Fibroblast of skin of right quadriceps (primary cell): ENCODE measurements at regions not wholly inside any gene's neighbourhood (a gene's known extent, or its start where the extent isn't known, plus 50 kb on each side); places are given as distances from the start of the nearest gene placed in this dataset.
"Not testable (repeated sequence)": the region's sequence is repeated elsewhere in the genome, so short reads cannot be mapped to it uniquely, and the experiment has no call there.

Experiments
- DNase-seq: peaks from one replicate; pipeline ENCODE4 v3.0.0-alpha.2; 2013

DNA sequence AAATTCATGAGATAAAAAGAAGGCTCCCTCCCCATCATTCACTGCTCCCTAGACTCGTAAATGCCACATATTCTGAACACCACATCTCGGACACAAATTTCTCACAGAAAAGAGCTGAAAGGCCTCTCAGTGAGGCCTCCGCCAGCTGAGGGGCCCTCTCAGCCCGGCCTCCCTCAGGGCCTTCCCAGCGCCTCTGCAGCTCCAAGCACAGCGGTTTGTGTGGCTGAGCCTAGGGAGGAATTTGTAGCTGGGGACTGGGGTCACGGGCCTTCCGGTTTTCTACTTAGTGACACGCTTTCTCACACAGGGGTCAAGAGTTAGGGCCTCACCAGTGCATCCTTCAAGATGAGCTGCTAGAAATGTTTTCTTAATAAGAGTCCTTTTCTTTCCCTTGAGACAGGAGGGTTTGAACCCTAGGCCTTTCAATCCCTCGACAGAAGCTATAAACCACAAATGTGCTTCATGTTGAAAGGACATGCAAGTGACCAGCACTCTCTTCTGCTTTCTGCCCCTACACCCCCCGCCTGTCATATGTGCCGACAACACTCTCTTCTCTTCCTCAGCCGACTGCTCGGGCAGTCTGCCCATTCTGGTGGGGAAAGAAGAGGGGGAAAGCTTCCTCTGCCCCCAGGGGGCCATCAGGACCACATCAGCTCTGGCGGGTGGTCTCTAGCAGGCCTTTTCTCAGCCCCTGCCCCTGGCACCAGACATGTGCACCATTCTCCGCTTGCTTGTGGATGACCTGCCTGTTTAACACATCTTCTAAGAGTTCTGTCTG lies 104.9 kb downstream of the CHIC2 start:
- no peak for DNase-seq

DNA sequence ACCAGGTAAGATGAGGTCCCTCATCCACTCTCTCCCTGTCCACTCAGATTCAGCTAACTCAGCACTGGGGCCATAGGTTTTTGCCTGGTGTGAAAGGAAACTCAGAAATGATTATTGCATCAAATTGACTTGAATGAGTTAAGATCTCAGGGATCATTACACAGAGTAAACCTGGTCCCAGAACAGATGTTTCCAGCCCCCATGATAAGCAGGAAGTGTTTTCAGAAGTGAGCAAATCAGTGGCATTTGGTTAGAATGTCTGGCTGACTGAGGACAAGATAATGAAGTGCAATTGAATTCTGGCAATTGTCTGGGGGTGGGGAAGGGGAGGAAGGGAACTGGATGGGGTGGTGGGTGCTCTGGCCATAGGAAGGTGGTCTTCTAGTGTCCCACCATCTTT lies 108.0 kb downstream of the CHIC2 start:
- DNase-seq = no peak

DNA sequence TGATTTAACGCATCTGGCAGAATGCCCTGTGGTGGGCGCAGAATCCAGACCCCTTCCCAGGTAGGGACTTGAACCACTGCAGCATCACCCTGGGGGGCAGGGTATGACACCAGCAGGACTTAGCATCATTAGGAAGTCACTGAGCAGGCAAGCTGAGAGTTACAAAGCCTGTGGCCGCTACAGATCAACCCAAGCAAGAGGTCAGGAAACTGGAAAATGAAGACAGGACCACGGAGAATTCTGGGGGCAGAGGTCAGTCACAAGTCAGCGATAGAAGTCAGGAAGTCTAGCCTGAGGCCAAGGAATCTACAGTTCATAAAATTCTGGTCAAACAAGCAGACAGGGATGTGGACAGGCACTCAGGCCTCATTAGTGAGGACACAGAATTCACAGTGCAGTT lies 108.4 kb downstream of the CHIC2 start:
- no peak for DNase-seq

DNA sequence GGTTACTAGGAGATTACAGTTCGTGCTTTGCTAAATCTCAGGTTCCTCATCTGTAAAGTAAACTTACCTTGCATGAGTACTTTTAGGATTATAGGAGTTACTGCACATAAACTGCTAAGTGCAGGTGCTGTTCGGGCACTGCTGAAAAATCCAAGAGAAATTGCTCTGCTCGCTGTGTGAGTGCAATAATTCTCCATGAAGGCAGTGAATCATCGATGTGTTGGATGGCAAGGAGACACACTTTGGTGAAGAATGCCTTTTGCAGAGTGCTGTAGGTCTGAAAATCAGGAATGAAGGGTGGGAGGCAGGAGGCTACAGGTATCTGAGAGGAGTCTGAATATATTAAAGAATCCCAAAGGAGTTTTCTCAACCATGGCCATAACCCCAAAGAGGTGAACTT lies 113.0 kb downstream of the CHIC2 start:
- DNase-seq = no peak

DNA sequence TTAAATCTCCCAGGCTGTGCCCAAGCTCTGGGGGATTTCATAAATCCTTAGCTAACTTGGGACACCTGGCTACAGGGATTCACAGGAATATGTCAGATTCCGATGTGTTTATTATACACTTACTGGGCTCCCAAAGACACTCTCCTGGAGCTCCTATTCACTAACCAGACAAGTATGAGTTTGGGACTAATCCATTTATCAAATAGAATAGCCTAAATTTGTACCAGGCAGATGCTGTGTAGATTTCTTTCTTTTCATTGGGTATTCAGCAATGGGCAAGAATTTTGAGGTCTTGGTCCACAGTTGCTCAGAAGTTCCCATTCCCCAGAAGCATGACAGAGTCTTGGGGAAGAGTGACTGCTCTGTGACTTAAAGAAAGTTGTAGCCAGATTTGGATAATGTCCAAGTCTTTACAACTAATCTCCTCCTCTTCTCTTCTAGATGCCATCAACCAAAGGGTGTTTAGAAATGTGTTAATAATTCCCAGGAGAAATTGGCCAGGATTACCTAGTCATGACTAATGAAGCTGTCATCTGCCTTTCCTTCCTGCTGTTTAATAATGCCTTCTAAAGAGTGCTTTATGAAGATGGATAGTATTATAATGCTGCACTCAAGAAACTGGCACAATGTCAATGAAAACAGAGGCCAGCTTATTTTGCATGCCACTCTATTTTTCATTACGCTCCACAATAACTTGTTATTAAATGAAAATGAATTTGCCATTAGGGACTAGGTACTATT lies 120.9 kb downstream of the CHIC2 start:
- peak; percentile 95 for DNase-seq

DNA sequence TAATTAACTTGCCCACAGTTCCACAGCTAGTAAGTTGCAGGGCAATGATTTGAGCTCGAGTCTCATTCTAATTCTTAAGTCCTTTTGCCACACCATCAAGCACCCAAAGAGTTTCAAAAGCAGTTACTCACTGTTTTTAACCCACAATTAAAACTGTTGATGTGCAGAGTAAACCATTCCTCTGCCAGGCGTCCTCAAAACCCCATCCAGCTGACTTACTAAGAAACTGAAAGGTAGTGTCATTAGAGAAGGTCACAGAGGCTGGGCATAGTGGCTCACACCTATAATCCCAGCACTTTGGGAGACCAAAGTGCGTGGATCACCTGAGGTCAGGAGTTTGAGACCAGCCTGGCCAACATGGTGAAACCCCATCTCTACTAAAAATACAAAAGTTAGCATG lies 121.7 kb downstream of the CHIC2 start:
- DNase-seq = no peak

DNA sequence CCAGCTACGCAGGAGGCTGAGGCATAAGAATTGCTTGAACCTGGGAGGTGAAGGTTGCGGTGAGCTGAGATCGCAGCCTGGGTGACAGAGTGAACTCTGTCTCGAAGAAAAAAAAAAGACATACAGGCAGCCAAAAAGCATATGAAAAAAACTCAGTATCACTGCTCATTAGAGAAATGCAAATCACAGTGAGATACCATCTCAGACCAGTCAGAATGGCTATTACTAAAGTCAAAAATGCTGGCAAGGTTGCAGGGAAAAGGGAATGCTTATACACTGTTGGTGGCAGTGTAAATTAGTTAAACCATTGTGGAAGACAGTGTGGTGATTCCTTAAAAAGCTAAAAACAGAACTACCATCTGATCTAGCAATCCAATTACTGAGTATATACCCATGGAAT lies 123.1 kb downstream of the CHIC2 start:
- DNase-seq = no peak

DNA sequence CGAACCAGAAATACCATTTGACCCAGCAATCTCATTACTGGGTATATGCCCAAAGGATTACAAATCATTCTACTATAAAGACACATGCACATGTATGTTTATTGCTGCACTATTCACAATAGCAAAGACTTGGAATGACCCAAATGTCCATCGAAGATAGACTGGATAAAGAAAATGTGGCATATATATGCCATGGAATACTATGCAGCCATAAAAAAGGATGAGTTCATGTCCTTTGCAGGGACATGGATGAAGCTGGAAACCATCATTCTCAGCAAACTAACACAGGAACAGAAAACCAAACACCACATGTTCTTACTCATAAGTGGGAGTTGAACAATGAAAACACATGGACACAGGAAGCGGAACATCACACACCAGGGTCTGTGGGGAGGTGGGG lies 124.5 kb downstream of the CHIC2 start:
- DNase-seq = not testable (repeated sequence)

DNA sequence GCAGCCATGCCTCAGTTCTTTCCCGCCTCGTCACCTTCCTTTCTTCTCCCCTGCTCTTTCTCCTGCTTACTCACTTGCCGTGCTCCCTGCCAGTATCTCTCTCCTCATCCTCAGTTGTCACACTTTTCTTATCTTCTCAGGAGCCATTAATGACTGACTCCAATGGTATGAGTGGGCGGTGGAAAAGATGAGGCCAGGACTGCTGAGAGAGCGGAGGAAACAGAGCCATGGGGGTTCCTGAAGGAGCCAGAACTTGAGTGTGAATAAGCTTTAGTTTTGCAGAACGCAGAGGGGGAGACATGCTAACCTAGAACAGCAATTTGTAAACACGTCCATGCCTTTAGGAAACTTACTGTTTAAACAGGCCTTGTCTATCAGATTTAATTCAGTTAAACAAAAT lies 126.5 kb downstream of the CHIC2 start:
- peak; percentile 88 for DNase-seq

DNA sequence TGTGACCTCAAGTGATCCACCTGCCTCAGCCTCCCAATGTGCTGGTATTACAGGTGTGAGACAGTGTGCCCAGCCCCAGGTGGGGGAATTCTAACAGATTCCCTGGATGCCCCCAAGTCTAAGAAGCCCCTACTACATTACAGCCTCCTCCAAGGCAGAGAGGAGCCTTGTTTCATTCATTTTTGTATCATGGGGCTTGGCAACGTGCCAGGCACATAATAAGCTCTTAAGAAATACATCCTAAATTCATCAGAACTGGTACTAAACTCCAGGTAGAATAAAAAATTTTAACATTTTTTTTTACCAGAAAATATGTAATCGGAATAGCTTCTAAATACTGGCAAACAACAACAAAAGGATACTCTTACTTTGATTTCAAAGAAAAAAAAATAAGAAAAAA lies 127.1 kb downstream of the CHIC2 start:
- DNase-seq = no peak

DNA sequence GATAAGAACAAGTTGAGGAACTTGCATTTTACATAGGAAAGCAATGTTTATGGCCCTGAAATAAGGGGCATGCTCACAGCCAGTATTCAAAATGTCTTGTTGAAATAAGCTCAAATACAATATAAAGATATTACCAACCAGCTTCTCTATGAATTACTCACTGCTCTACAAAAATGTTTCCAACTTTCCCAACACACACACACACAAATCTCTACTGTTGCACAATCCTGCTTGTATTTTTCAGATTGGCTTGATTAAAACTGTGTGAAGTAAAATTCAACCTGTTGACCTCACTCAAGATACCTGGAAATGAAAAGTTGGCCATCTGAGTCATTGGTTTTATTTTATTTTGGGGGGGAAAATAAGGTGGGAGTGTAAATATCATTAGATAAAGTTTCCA lies 128.6 kb downstream of the CHIC2 start:
- peak; percentile 78 for DNase-seq

DNA sequence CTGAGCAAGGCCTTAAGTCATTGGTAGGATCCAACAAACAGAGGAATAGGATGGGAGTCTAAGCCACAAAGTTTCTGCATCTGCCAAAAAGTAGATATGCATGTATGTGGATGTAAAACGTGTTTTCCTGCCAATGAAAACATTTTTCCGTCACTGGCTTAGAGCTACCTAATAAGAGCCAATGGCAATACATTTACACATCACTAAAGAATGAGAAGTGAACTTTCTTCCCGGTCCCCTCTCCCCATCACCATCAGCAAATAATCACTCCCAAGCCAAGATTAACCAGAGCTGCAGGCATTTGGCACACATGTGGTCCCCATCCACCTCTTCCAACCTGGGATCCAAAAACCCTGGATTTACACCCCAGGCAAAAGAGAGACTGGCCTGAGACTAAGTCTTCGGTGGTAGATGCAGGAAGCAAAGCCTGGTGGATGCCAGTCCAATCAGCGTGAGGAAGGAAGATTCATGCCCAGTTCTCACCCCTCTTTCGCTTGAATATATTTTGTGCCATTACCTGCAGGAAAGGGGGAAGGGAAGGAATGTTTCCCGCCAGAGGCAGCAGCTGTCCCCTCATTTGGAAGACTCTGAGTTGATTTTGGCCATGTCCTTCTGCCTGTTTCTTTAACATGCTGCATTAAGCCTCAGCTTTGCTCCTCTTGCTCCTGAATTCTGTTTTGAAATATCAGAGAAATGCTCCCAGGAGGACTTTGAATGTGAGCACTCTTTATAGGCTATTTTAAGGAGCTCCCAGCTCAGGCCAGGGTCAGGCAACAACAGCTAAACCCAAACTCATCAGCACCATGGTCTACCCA lies 131.4 kb downstream of the CHIC2 start:
- peak; percentile 98 for DNase-seq

DNA sequence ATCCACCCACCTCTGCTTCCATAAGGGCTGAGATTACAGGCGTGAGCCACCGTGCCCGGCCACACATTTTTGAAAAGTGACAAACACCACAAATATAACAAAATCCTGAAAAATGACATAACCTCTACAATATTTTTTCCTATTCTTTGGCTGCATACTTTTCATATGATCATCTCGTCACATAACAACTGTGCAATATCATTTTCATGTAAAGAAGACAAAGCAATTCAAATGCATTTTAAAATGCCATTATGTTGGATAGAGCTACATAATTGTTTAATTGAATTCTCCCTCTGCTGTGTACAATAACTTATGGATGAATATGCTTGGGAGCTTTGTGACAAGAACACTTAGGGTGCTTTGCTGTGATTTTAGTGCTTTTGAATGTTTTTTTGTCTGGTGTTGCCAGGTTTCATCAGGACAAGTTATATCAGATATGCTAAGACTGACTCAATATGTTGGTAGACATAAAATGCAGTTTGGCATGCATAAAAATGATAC lies 132.9 kb downstream of the CHIC2 start:
- peak; percentile 40 for DNase-seq

DNA sequence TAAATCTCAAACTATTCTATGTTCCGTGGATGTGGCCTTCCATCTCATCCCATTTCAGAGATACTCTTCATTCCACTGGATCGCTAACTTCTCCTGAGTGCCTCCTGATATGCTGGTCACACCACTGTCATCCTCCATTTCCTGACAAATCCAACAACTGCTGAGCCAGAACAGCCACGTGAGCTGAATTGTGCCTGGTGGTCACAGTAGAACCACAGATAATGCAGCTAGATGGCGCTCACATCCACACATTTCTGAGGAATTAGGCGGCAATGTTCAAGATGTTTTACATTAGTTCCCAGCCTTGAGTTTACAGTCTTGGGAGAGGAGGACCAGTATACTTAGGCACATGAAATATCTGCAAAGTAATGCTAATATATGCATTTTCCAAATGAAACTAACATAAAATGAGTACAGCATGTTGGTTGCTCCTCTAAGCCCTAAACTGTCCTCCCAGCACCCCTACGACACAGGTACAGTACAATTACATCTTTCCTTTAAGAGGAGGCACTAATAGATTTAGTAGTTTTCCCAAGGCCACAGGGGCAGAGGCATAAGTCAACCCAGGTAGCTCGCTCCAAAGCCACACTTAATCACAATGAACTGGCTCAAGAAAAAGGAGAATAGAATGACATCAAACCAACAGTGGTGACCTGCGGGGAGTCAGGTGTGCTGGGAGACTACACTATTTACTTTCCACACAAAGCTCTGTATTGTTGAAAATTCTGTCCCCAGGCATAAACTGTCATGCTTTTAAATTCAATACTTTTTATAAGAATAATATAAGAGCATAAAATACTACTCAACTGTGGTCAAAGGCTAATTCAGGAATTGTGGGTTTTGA lies 134.2 kb downstream of the CHIC2 start:
- DNase-seq = peak; percentile 91

DNA sequence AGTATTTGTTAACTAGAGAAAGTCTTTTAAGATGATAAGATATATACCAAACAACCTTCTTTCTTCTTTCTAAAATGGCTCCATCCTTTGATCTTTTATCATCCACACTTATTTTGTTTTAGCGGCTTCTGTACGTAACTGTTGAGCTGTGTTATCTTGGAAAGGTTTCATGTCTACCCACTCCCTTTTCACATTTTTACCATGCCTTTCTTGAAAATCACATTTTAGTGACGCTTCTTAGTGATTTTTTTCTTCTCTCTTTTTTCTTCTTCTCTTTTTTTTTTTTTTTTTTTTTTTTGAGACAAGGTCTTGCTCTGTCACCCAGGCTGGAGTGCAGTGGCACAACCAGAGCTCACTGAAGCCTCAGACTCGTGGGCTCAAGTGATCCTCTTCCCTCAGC lies 135.1 kb downstream of the CHIC2 start:
- no peak for DNase-seq

DNA sequence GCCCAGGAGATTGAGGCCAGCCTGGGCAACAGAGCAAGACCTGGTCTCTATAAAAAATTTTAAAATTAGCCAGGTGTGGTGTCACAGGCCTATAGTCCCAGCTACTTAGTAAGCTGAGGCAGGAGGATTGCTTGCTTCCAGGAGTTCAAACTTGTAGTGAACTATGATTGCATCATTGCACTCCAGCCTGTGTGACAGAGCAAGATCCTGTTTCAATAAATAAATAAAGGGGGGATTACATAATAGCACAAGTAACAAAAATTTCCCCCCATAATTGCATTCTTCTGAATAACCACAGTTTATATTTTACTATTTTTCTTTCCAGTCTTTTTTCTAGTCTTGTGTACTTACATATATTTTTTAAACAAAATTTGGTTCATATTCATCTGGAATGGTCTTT lies 135.6 kb downstream of the CHIC2 start:
- peak; percentile 71 for DNase-seq

DNA sequence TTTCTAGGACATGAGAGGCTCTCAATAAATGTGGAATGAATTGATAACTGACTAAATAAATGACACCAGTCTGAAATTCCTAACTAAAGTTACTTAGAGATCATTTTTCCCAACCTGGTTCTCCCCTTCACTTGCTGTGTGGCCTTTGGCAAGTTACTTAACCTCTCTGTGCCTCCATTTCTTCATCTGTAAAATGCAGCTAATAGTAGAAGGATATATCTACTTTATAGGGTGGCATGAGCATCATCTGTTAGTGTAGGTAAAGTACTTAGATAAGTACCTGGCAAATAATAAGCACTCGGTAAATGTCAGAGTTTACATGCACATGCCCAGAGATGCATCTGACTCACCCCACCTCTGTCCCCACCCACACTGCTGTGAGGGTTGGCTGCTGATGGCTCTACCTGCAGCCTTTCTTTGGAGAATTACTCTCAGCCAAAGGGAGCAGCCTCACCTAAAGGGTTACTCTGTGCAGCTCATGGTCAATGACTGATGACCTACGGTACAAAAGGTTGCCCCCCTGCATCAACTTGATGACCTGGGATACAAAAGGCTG lies 139.3 kb downstream of the CHIC2 start:
- no peak for DNase-seq

DNA sequence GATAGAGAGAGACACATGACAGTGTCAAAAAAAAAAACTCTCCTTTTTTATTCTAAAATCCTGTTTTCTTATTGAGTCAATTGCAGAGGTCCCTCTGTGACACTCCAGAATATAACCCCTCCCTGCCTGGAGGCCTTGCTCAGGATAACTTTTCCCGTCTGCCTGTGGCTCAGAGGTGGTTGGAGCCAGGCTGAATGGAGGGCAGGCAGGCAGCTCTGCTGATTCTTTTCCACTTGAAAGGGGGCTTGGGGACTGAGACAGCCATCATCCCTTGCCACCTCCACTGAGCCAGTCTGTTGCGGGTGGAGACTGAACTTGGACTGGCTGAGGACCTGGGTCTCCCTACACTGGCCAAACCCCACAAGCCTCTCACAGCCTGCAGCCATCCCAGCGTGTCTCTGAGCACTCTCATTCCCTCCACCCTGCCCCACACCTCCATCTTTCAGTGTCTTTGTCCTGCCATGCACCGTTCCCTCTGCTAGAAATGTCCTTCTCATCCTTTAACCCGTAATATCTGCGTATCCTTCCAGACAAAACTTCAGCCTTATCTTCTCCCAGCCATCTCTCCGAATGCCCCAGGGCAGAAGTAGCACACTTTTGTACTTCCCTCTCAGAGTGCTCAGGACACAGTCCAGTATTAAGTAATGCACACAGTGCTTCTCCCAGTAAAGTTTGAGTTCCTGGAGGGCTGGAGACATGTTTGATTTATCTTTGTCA lies 139.9 kb downstream of the CHIC2 start:
- no peak for DNase-seq

DNA sequence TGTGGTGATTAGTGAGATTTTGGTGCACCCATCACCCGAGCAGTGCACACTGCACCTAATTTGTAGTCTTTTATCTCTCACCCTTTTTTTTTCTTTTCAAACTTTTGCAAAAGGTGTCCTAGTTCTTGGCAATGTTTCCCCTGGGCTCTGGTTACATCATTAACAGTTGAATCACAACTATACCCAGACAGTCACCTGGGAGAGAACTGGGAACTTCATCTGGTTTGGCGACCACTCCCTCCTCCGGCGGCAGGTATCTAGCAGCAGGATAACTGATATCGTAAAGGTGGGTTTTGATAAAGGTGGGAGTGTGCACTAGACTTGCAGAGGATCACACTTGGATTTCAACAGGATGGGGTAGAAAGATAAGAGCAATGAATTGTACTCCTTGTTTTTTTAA lies 140.5 kb downstream of the CHIC2 start:
- DNase-seq = no peak

DNA sequence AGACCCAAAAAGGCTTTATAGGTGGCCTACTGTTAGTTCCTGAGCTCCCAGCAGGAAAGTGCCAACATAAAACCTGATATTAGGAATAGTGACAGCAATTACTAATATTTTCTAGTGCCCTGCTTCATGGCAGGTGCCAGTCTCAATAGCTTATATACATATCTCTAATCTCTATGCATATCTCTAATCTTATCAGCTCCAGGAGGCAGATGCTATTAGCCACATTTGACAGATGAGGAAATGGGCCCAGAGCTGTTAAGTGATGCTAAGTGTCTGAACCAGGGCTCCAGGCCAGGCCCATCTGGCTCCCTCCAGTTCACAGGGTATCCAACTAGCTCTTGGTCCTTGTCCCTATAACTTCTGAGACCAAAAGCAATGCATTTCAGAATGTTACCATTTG lies 142.5 kb downstream of the CHIC2 start:
- no peak for DNase-seq

DNA sequence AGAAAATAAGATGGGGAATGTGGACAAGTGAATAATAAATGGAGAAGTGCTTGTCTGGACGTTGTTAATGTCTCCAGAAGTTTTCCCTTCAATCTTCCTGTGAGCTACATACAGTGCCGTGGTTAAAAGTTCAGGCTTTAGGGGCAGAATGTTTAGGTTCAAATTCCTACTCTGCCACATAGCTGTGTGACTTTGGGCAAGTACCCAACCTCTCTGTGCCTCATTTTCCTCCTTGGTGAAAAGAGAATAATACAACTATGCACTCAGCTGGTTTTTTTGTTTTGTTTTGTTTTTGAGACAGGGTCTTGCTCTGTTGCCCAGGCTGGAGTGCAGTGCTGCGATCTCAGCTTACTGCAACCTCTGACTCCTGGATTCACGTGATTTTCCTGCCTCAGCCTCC lies 143.5 kb downstream of the CHIC2 start:
- DNase-seq = no peak

DNA sequence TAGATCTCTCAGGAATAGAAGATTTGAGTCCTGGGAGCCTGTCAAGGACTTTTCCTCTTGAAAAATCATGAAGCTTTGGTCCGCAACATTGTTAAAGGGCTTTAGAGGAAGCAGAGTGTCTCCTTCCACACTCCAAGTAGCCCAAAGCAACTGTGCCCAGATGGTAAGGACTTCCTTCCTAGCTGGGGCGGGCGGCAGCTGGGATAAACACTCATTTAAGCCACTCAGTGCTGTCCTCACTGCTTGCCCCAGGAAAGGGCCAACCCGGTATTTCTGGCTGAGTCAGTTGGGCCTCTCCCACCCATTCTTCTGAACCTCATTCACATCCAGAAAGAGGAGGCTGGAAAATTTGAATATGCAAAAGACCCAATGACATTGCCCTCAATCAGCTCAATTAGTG lies 144.3 kb downstream of the CHIC2 start:
- DNase-seq = no peak
